H1 (cell line): ENCODE measurements at regions not wholly inside any gene's neighbourhood (a gene's known extent, or its start where the extent isn't known, plus 50 kb on each side); places are given as distances from the start of the nearest gene placed in this dataset.

Source experiments
- CTCF ChIA-PET: fragments of 300-600 bp; sonication (Branson Sonifier 250); formaldehyde crosslinking; loops from one replicate; lab custom pipeline; 2021; ENCODE audit not compliant: partially characterized antibody; lab: Charles Lee
- POLR2A ChIA-PET: fragments of 300-600 bp; sonication (Branson Sonifier 250); formaldehyde crosslinking; loops from one replicate; lab custom pipeline; 2021; ENCODE audit warnings: inconsistent platforms; ENCODE audit not compliant: partially characterized antibody; lab: Charles Lee
- DNase-seq, 2 experiments: peaks; one replicate each; pipeline versions ENCODE4 v3.0.0 to v3.0.0-alpha.2; 2010 to 2022; ENCODE audit warnings: low spot score in 2 of 2, low read depth in 1 of 2, mixed read lengths in 1 of 2
- FAIRE-seq: peaks from 2 replicates; lab custom pipeline; 2011; peaks lifted over from hg19 to GRCh38; lab: Jason Lieb, UNC
- H2AFZ ChIP-seq: 2 replicates; pipeline ENCODE4 v1.8.1; 2012; ENCODE audit warnings: low read length, inconsistent platforms
- H2AK5ac ChIP-seq: 2 replicates; pipeline ENCODE4 v1.6.1; 2013; ENCODE audit warnings: low read depth, low read length
- H2BK120ac ChIP-seq: replicated peaks from 2 replicates; pipeline ENCODE3; 2013; ENCODE audit warnings: low read depth, low read length, inconsistent platforms
- H2BK12ac ChIP-seq: 2 replicates; pipeline ENCODE4 v1.6.1; 2013; ENCODE audit warnings: low read depth, low read length
- H2BK15ac ChIP-seq: 2 replicates; pipeline ENCODE4 v1.6.1; 2013; ENCODE audit warnings: low read length
- H2BK20ac ChIP-seq: 2 replicates; pipeline ENCODE4 v1.6.1; 2013; ENCODE audit warnings: low read length
- H2BK5ac ChIP-seq: 2 replicates; pipeline ENCODE4 v1.6.1; 2013; ENCODE audit warnings: low read depth, low read length
- H3K14ac ChIP-seq: 2 replicates; pipeline ENCODE4 v1.6.1; 2013; ENCODE audit warnings: inconsistent platforms; ENCODE audit not compliant: insufficient read length
- H3K18ac ChIP-seq: 2 replicates; pipeline ENCODE4 v1.6.1; 2013; ENCODE audit warnings: low read length; ENCODE audit errors: extremely low read depth
- H3K23ac ChIP-seq: 2 replicates; pipeline ENCODE4 v1.6.1; 2013; ENCODE audit warnings: inconsistent platforms; ENCODE audit not compliant: insufficient read length
- H3K23me2 ChIP-seq: 2 replicates; pipeline ENCODE4 v1.6.1; 2013; ENCODE audit warnings: low read depth, low read length
- H3K27ac ChIP-seq: 2 replicates; pipeline ENCODE4 v1.6.1; 2011; ENCODE audit warnings: low read depth, low read length, inconsistent platforms
- H3K27me3 ChIP-seq, 4 experiments: replicated peaks in 1 of 4; 1 replicate in 1 of 4; 2 replicates in 3 of 4; pipeline versions ENCODE4 v1.6.1 to v1.8.1; 2011 to 2013; ENCODE audit warnings: low read length in 3 of 4, mild to moderate bottlenecking in 3 of 4, inconsistent platforms in 2 of 4, mixed read lengths in 2 of 4, moderate library complexity in 1 of 4; ENCODE audit not compliant: control insufficient read depth in 3 of 4, insufficient read depth in 3 of 4; ENCODE audit errors: extremely low read depth in 1 of 4
- H3K36me3 ChIP-seq, 4 experiments: 2 replicates each; pipeline versions ENCODE4 v1.6.1 to v1.8.1; 2011 to 2013; ENCODE audit warnings: mild to moderate bottlenecking in 4 of 4, low read length in 3 of 4, moderate library complexity in 2 of 4, control low read depth in 1 of 4, inconsistent platforms in 1 of 4; ENCODE audit not compliant: insufficient read depth in 4 of 4, control insufficient read depth in 2 of 4
- H3K4ac ChIP-seq: replicated peaks from 2 replicates; pipeline ENCODE3; 2013; ENCODE audit warnings: low read length, low read depth, mixed read lengths, inconsistent platforms; ENCODE audit not compliant: insufficient read length
- H3K4me1 ChIP-seq, 4 experiments: replicated peaks in 1 of 4; 1 replicate in 1 of 4; 2 replicates in 3 of 4; pipeline versions ENCODE4 v1.6.1 to v1.8.1; 2011 to 2013; ENCODE audit warnings: low read length in 3 of 4, inconsistent platforms in 2 of 4, mixed read lengths in 1 of 4; ENCODE audit not compliant: insufficient read depth in 4 of 4, control insufficient read depth in 3 of 4
- H3K4me2 ChIP-seq, 2 experiments: 2 replicates each; pipeline versions ENCODE4 v1.6.1 to v1.8.1; 2011 to 2013; ENCODE audit warnings: low read depth in 2 of 2, low read length in 2 of 2, control low read depth in 1 of 2, inconsistent platforms in 1 of 2, mild to moderate bottlenecking in 1 of 2; ENCODE audit not compliant: insufficient read depth in 1 of 2
- H3K4me3 ChIP-seq, 4 experiments: fragments of 200-600, 300-600 bp in 1 of 4; sonication (generic), shearing (Covaris generic), sonication (Bioruptor Twin) in 1 of 4; 2 replicates each; pipeline versions ENCODE4 v1.5.1 to v1.8.1; 2011 to 2016; ENCODE audit warnings: low read length in 4 of 4, low read depth in 3 of 4, control low read depth in 2 of 4, inconsistent platforms in 2 of 4, mild to moderate bottlenecking in 2 of 4, mixed read lengths in 1 of 4, moderate library complexity in 1 of 4; ENCODE audit not compliant: insufficient read depth in 2 of 4; ENCODE audit errors: extremely low read depth in 1 of 4
- H3K56ac ChIP-seq: replicated peaks from 2 replicates; pipeline ENCODE3; 2013; ENCODE audit warnings: low read depth, mild to moderate bottlenecking, mixed read lengths, low read length, inconsistent platforms; ENCODE audit not compliant: insufficient read length
- H3K79me1 ChIP-seq: 2 replicates; pipeline ENCODE4 v1.6.1; 2013; ENCODE audit warnings: low read depth, low read length, control low read depth
- H3K79me2 ChIP-seq, 2 experiments: 2 replicates each; pipeline versions ENCODE4 v1.6.1 to v1.8.1; 2012 to 2013; ENCODE audit warnings: low read length in 2 of 2, mild to moderate bottlenecking in 2 of 2, inconsistent platforms in 1 of 2; ENCODE audit not compliant: insufficient read depth in 2 of 2, control insufficient read depth in 1 of 2
- H3K9ac ChIP-seq, 4 experiments: replicated peaks in 1 of 4; 1 replicate in 1 of 4; 2 replicates in 3 of 4; pipeline versions ENCODE4 v1.6.1 to v1.8.1; 2011 to 2013; ENCODE audit warnings: low read depth in 3 of 4, low read length in 3 of 4, control low read depth in 2 of 4, mild to moderate bottlenecking in 2 of 4, moderate library complexity in 2 of 4, inconsistent platforms in 1 of 4; ENCODE audit errors: extremely low read depth in 1 of 4
- H3K9me3 ChIP-seq, 2 experiments: 2 replicates each; pipeline versions ENCODE4 v1.6.1 to v1.8.1; 2012 to 2013; ENCODE audit warnings: mild to moderate bottlenecking in 2 of 2, moderate library complexity in 2 of 2, control low read depth in 1 of 2, inconsistent platforms in 1 of 2, low read depth in 1 of 2, low read length in 1 of 2, mixed read lengths in 1 of 2; ENCODE audit not compliant: insufficient read depth in 2 of 2
- H4K20me1 ChIP-seq, 2 experiments: replicated peaks in 1 of 2; 2 replicates each; pipeline versions ENCODE3 to v1.8.1; 2011 to 2013; ENCODE audit warnings: inconsistent platforms in 2 of 2, low read length in 2 of 2, mild to moderate bottlenecking in 1 of 2; ENCODE audit not compliant: insufficient read depth in 2 of 2, control insufficient read depth in 1 of 2
- H4K5ac ChIP-seq: 2 replicates; pipeline ENCODE4 v1.6.1; 2013; ENCODE audit warnings: low read length, low read depth, mixed read lengths, inconsistent platforms; ENCODE audit not compliant: insufficient read length
- H4K8ac ChIP-seq: 2 replicates; pipeline ENCODE4 v1.8.0; 2013; ENCODE audit warnings: mild to moderate bottlenecking, moderate library complexity, low read length, inconsistent platforms; ENCODE audit not compliant: insufficient read depth; ENCODE audit errors: extremely low read depth
- H4K91ac ChIP-seq: replicated peaks from 2 replicates; pipeline ENCODE3; 2013; ENCODE audit warnings: low read length, mixed read lengths, inconsistent platforms; ENCODE audit not compliant: insufficient read length
- GTF2F1 ChIP-seq: IDR thresholded peaks from 2 replicates; pipeline ENCODE4 v1.6.1; 2012; ENCODE audit warnings: low read depth, low read length, improper control_type of control experiment, borderline replicate concordance
- HDAC2 ChIP-seq, 2 experiments: fragments of 300-600 bp in 1 of 2; sonication (generic) in 1 of 2; IDR thresholded peaks; 2 replicates each; pipeline ENCODE4 v1.6.1; 2011 to 2012; ENCODE audit warnings: low read depth in 2 of 2, low read length in 2 of 2, mild to moderate bottlenecking in 2 of 2, moderate library complexity in 2 of 2, borderline replicate concordance in 1 of 2, inconsistent platforms in 1 of 2
- PHF8 ChIP-seq: fragments of 200-600 bp; sonication (generic); conservative IDR thresholded peaks from 2 replicates; pipeline ENCODE4 v1.7.1; 2012; ENCODE audit warnings: low read depth, mild to moderate bottlenecking, inconsistent platforms, low read length, moderate library complexity
- WGBS, 2 experiments: shearing (Covaris generic) in 1 of 2; methylation state at CpG; one replicate each; pipeline versions ENCODE4 v1.1.6 to v1.1.7; 2013 to 2015; ENCODE audit warnings: low lambda C conversion rate in 2 of 2, mixed read lengths in 2 of 2, inconsistent platforms in 1 of 2, low coverage in 1 of 2, missing lambda C conversion rate in 1 of 2; ENCODE audit not compliant: insufficient replicate concordance in 2 of 2, insufficient coverage in 1 of 2, insufficient read length in 1 of 2; ENCODE audit errors: extremely low coverage in 1 of 2, missing lambda C conversion rate in 1 of 2; 5-methylcytosine and 5-hydroxymethylcytosine counted together

GRCh38 chr9:25205285-25205684 is 473.0 kb downstream of the TUSC1 start:
- Histone ChIP-seq H3K4ac (no peak overlapping the region), H4K8ac (no peak overlapping the region), H2BK15ac (no peak overlapping the region), H3K79me2 (no peaks in the 10 kb centered on the region), H2AFZ (no peak overlapping the region), H3K4me2 (peak overlapping the region in 1 of 2 experiments; percentile 59; a peak in 2 of 4 replicates), H4K91ac (no peak overlapping the region), H4K5ac (no peak overlapping the region), H3K4me1 (peaks cover 0 to 3% (median 0%) of the 10 kb centered on the region in 4 experiments; a peak in 1 of 7 replicates), H3K14ac (no peak overlapping the region), H3K18ac (no peak overlapping the region), H3K23me2 (0 out of 2 replicates have a peak, but pooled peaks cover 2% of the 10 kb centered on the region), H2BK120ac (no peak overlapping the region), H2AK5ac (no peak overlapping the region), H3K9me3 (no peaks in the 10 kb centered on the region), H3K27ac (no peak overlapping the region), H3K9ac (no peak overlapping the region), H2BK5ac (no peak overlapping the region), H3K27me3 (peaks cover 0 to 2% (median 0%) of the 10 kb centered on the region in 4 experiments; a peak in 1 of 7 replicates), H2BK12ac (no peak overlapping the region), H4K20me1 (no peaks in the 10 kb centered on the region), H3K56ac (no peak overlapping the region), H2BK20ac (no peak overlapping the region; the same call in 1 of the 2 replicates), H3K4me3 (peak overlapping the region in 1 of 4 experiments; percentile 28; a peak in 1 of 8 replicates), H3K23ac (no peak overlapping the region), H3K79me1 (no peaks in the 10 kb centered on the region), H3K36me3 (no peaks in the 10 kb centered on the region)
- DNase-seq (no peak), FAIRE-seq (no peak)
- 24% methylated on average over 2 of the region's 2 CpGs; no CpG with 5 or more reads in 1 of the 2 experiments for WGBS, 2 experiments
- CTCF ChIA-PET = no interaction called here
- POLR2A ChIA-PET = no interaction called here
- TF ChIP-seq GTF2F1 (no peak), PHF8 (no peak), HDAC2 (IDR thresholded peaks at IDR 0.05; ENCODE audit: borderline replicate concordance in 1 of 2, low read depth in 2 of 2, low read length in 2 of 2) (no peak)
